Keratinocyte (primary cell): ENCODE measurements at regions not wholly inside any gene's neighbourhood (a gene's known extent, or its start where the extent isn't known, plus 50 kb on each side); places are given as distances from the start of the nearest gene placed in this dataset.

ENCODE experiments used
- CTCF ChIP-seq, 3 experiments: IDR thresholded peaks in 1 of 3; conservative IDR thresholded peaks in 1 of 3; optimal IDR thresholded peaks in 1 of 3; 2 replicates in 2 of 3; 3 replicates in 1 of 3; pipeline versions ENCODE3 to v1.5.1; 2011; ENCODE audit warnings: low read length in 3 of 3, mild to moderate bottlenecking in 3 of 3, moderate library complexity in 2 of 3, control low read depth in 1 of 3, inconsistent platforms in 1 of 3; ENCODE audit not compliant: insufficient read depth in 2 of 3; ENCODE audit errors: extremely low read depth in 1 of 3
- EZH2 ChIP-seq: IDR thresholded peaks from one replicate; pipeline ENCODE4 v1.6.1; 2012; ENCODE audit warnings: inconsistent platforms, mild to moderate bottlenecking, low read length, moderate library complexity

DNA sequence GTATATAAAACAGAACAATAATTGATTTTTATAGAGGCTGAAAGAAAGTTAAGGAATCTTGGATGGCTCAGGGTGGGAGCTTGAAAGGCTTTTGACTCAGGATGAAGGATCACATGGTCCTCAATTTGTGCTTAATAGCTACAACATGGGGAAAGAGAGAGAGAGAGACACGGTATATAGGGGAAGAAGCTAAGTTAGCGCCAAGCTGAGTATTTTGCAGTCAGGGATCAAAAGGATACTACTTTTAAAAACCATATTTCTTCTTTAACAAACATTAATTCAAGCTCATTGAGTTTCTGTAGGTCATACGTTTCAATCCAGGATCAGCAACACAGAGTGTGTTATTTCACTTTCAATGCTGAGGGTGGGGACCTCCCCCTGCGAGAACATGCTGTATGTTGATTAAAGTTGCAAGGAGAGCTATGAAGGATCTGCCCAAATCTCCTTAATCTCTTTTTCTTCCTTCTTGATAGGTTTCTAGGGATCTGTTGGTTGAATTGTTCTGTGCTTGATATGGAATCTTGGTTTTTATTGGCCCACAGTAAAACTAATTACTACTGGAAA lies 133.1 kb upstream of the NUDT4 start:
- no peak for TF ChIP-seq CTCF (optimal IDR thresholded peaks at IDR 0.05 in 1 of 3, IDR thresholded peaks at IDR 0.05 in 1 of 3, conservative IDR thresholded peaks at IDR 0.05 in 1 of 3; ENCODE audit: extremely low read depth in 1 of 3, insufficient read depth in 2 of 3, low read length in 3 of 3)
- TF ChIP-seq EZH2, result no peak
